ENCODE measurements at regions not wholly inside any gene's neighbourhood (a gene's known extent, or its start where the extent isn't known, plus 50 kb on each side); places are given as distances from the start of the nearest gene placed in this dataset.
"Not testable (repeated sequence)": the region's sequence is repeated elsewhere in the genome, so short reads cannot be mapped to it uniquely, and the experiment has no call there.

DNA sequence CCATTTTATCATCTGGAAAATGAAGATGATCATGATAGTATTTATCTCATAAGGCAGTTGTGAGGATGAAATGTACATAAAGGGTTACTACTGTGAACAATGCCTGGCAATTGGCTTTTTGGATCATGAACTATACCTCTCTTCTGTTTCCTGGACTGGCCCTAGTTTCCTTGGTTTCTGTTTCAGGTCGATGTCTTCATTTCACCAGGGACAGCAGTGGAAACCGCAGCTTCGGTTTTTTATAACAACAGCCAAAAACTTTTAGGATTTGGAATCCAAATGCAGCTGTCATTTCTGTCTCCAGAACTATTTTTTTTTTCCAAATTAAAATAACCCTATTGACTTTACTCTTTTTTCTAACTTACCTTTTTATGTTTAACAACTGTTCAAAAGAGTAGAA, 425.1 kb downstream of the RND3 start:
- no peaks in the 10 kb centered on the region for H4K20me1 ChIP-seq (ENCODE audit: insufficient read depth)
- H3F3A ChIP-seq (ENCODE audit: insufficient read depth), result peaks cover 23% of the 10 kb centered on the region
- no peaks in the 10 kb centered on the region for H3K9me3 ChIP-seq (ENCODE audit: low read depth)
- H3K4me3 ChIP-seq, result peak overlapping the region; percentile 6; the same call in 1 of the 2 replicates
- H3K4me2 ChIP-seq (ENCODE audit: unreplicated experiment), result peak overlapping the region; percentile 61
- peak overlapping the region; percentile 29; the same call in 1 of the 2 replicates for H2AFZ ChIP-seq
- no peaks in the 10 kb centered on the region for H3K36me3 ChIP-seq (ENCODE audit: low read depth)
- WGBS, 2 experiments (ENCODE audit: low coverage in 1 of 2, low lambda C conversion rate in 2 of 2, missing lambda C conversion rate in 2 of 2), result 13 to 20% methylated on average over 3 of the region's 3 CpGs
- H3K27me3 ChIP-seq (replicated peaks; ENCODE audit: insufficient read depth), result no peaks in the 10 kb centered on the region
- H3K9me2 ChIP-seq (ENCODE audit: insufficient read depth), result no peaks in the 10 kb centered on the region
- in situ Hi-C loops (cut with MboI), result no loop called here
- TF ChIP-seq EZH2phosphoT487 (IDR thresholded peaks at IDR 0.05; ENCODE audit: insufficient read depth, low read depth) (no peak), EZH2 (IDR thresholded peaks at IDR 0.05; ENCODE audit: insufficient read depth, poor library complexity, severe bottlenecking) (no peak)
- DNase-seq, result peak; percentile 66
- H3K4me1 ChIP-seq (ENCODE audit: insufficient read depth), result peaks cover 32% of the 10 kb centered on the region
- peak overlapping the region; percentile 37; the same call in 1 of the 2 replicates for H3K9ac ChIP-seq
- H3K79me2 ChIP-seq (ENCODE audit: insufficient read depth), result no peaks in the 10 kb centered on the region
- H3K27ac ChIP-seq, result peak overlapping the region; percentile 69

DNA sequence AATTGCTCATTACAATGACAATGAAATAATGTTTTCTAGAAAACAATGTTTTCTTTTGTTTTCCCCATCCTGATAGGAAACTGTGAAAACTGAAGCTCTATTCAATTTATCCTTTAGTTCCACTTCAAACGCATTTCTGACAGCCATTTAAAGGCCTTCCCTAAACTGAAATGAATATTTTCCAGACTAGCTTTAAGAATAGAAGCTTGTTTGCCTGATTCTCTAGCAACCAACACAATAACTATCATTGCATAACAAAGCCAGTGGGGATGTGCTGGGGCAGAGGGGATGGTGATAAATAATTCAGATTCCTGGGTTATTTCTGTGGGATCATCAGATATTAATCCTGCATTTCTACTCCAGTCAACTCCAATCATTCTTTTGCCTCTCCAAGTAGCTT, 427.1 kb downstream of the RND3 start:
- peaks cover 29% of the 10 kb centered on the region for H3K4me1 ChIP-seq (ENCODE audit: insufficient read depth)
- no peaks in the 10 kb centered on the region for H3K36me3 ChIP-seq (ENCODE audit: low read depth)
- H3K27me3 ChIP-seq (replicated peaks; ENCODE audit: insufficient read depth), result no peaks in the 10 kb centered on the region
- no peak overlapping the region for H3K4me2 ChIP-seq (ENCODE audit: unreplicated experiment)
- TF ChIP-seq EZH2 (IDR thresholded peaks at IDR 0.05; ENCODE audit: insufficient read depth, poor library complexity, severe bottlenecking) (no peak), EZH2phosphoT487 (IDR thresholded peaks at IDR 0.05; ENCODE audit: insufficient read depth, low read depth) (no peak)
- H3K79me2 ChIP-seq (ENCODE audit: insufficient read depth), result no peaks in the 10 kb centered on the region
- H2AFZ ChIP-seq, result peak overlapping the region; percentile 21; the same call in 1 of the 2 replicates
- H3K9me3 ChIP-seq (ENCODE audit: low read depth), result no peaks in the 10 kb centered on the region
- no peak overlapping the region for H3K27ac ChIP-seq
- peaks cover 23% of the 10 kb centered on the region for H3F3A ChIP-seq (ENCODE audit: insufficient read depth)
- no peaks in the 10 kb centered on the region for H3K9me2 ChIP-seq (ENCODE audit: insufficient read depth)
- peak; percentile 41 for DNase-seq
- H3K4me3 ChIP-seq, result no peak overlapping the region
- WGBS, 2 experiments (ENCODE audit: low coverage in 1 of 2, low lambda C conversion rate in 2 of 2, missing lambda C conversion rate in 2 of 2), result 69 to 75% methylated on average over 1 of the region's 1 CpG
- no peaks in the 10 kb centered on the region for H4K20me1 ChIP-seq (ENCODE audit: insufficient read depth)
- no peak overlapping the region for H3K9ac ChIP-seq
- in situ Hi-C loops (cut with MboI), result no loop called here

DNA sequence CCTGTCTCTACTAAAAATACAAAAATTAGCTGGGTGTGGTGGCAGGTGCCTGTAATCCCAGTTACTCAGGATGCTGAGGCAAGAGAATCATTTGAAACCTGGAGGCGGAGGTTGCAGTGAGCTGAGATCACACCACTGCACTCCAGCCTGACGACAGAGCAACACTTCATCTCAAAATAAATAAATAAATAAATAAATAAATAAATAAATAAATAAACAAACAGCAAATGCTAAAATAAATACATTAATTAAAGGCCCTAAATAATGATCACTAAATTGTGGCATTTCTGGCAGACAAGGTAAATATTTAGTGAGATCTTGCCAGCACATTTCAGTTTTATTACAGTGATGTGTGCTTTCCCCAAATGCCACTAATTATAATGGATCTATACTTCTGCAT, 427.8 kb downstream of the RND3 start:
- H4K20me1 ChIP-seq (ENCODE audit: insufficient read depth); H3K9me3 ChIP-seq (ENCODE audit: low read depth); H3K9me2 ChIP-seq (ENCODE audit: insufficient read depth); H3K4me2 ChIP-seq (ENCODE audit: unreplicated experiment); H3K9ac ChIP-seq; H3K27ac ChIP-seq; DNase-seq; H3K27me3 ChIP-seq (replicated peaks; ENCODE audit: insufficient read depth); H3K4me3 ChIP-seq; H2AFZ ChIP-seq; H3K79me2 ChIP-seq (ENCODE audit: insufficient read depth); H3K36me3 ChIP-seq (ENCODE audit: low read depth); in situ Hi-C loops (cut with MboI): not testable (repeated sequence)
- 93 to 100% methylated on average over 2 of the region's 2 CpGs for WGBS, 2 experiments (ENCODE audit: low coverage in 1 of 2, low lambda C conversion rate in 2 of 2, missing lambda C conversion rate in 2 of 2)
- Histone ChIP-seq H3F3A (ENCODE audit: insufficient read depth) (peaks cover 23% of the 10 kb centered on the region), H3K4me1 (ENCODE audit: insufficient read depth) (peaks cover 27% of the 10 kb centered on the region)

DNA sequence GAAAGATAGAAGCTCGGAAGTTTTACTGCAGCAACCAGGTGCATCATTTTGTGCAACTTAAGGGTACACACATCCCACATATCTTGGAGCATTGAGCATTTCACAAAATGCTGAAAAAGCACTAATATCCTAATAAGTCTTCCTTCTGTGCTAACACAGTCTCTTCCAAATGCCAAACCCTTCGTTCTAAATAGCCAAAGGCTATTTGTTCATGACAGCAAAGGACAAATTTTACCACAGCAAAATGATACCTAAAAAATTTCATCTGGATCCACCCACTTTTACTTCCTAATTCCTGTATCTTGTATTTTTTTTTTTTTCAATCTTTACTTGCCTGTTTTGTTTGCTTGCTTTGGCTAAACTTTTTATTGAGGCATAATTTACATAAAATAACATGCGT, 435.0 kb downstream of the RND3 start:
- Histone ChIP-seq H3K36me3 (ENCODE audit: low read depth) (no peaks in the 10 kb centered on the region), H3K9ac (no peak overlapping the region), H3K79me2 (ENCODE audit: insufficient read depth) (no peaks in the 10 kb centered on the region), H3K4me2 (ENCODE audit: unreplicated experiment) (no peak overlapping the region), H3K27ac (no peak overlapping the region), H3F3A (ENCODE audit: insufficient read depth) (no peaks in the 10 kb centered on the region), H3K27me3 (replicated peaks; ENCODE audit: insufficient read depth) (no peaks in the 10 kb centered on the region), H4K20me1 (ENCODE audit: insufficient read depth) (no peaks in the 10 kb centered on the region), H3K4me1 (ENCODE audit: insufficient read depth) (peaks cover 7% of the 10 kb centered on the region), H3K9me3 (ENCODE audit: low read depth) (no peaks in the 10 kb centered on the region), H2AFZ (no peak overlapping the region), H3K4me3 (no peak overlapping the region), H3K9me2 (ENCODE audit: insufficient read depth) (no peaks in the 10 kb centered on the region)
- no peak for DNase-seq
- TF ChIP-seq EZH2 (IDR thresholded peaks at IDR 0.05; ENCODE audit: insufficient read depth, poor library complexity, severe bottlenecking), result no peak
- TF ChIP-seq EZH2phosphoT487 (IDR thresholded peaks at IDR 0.05; ENCODE audit: insufficient read depth, low read depth), result no peak
- 74 to 85% methylated on average over 3 of the region's 3 CpGs for WGBS, 2 experiments (ENCODE audit: low coverage in 1 of 2, low lambda C conversion rate in 2 of 2, missing lambda C conversion rate in 2 of 2)
- in situ Hi-C loops (cut with MboI), result no loop called here

DNA sequence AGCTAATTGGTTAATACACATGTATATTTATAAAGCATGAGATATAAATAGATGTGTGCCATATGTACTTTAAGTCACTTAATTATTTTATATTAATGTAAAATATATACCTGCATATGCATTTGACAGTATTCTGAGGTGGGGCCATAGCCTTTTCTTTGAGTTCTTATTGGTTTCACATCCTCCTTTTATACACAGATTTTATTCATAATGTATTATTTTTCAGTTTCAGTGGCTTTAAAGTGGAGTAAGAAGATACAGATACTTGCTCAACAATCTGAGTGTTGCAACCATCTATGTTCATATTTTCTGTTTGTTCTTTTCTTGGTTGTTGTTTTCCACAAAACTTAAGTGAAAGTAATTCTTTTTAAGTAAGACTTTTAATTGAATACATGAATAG, 436.5 kb downstream of the RND3 start:
- Histone ChIP-seq H3K27ac (no peak overlapping the region), H3K36me3 (ENCODE audit: low read depth) (no peaks in the 10 kb centered on the region), H3K4me1 (ENCODE audit: insufficient read depth) (peaks cover 20% of the 10 kb centered on the region), H3K9me2 (ENCODE audit: insufficient read depth) (no peaks in the 10 kb centered on the region), H3K4me3 (no peak overlapping the region), H2AFZ (no peak overlapping the region), H3F3A (ENCODE audit: insufficient read depth) (peaks cover 10% of the 10 kb centered on the region), H3K27me3 (replicated peaks; ENCODE audit: insufficient read depth) (no peaks in the 10 kb centered on the region), H4K20me1 (ENCODE audit: insufficient read depth) (no peaks in the 10 kb centered on the region), H3K9ac (no peak overlapping the region), H3K4me2 (ENCODE audit: unreplicated experiment) (no peak overlapping the region), H3K79me2 (ENCODE audit: insufficient read depth) (no peaks in the 10 kb centered on the region), H3K9me3 (ENCODE audit: low read depth) (no peaks in the 10 kb centered on the region)
- no peak for DNase-seq
- TF ChIP-seq EZH2phosphoT487 (IDR thresholded peaks at IDR 0.05; ENCODE audit: insufficient read depth, low read depth) (no peak), EZH2 (IDR thresholded peaks at IDR 0.05; ENCODE audit: insufficient read depth, poor library complexity, severe bottlenecking) (no peak)
- in situ Hi-C loops (cut with MboI), result no loop called here
